ENCODE measurements at regions not wholly inside any gene's neighbourhood (a gene's known extent, or its start where the extent isn't known, plus 50 kb on each side); places are given as distances from the start of the nearest gene placed in this dataset.
A peak's percentile ranks its signal among the peaks of the same experiment; 100 is the strongest.

DNA sequence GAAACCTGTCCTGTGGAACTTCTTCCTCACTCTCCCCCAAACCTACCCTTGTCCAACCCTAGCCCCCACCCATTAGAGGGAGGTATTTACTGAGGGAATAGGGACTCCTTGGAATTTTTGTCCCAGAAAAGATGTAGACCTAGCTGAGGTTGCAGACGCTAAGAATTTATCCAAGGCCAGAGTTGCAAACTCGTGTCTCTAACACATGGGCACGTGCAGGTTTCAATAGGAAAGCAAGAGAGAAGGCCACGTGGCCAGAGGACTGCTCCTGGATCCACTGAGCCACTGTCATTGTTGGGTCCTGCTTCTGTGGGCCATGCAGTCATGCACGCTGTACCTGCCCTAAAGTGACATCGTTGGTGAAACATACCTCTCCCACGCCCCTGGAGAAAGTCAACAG lies 243.4 kb upstream of the KCNG1 start:
- no peak for DNase-seq (ENCODE audit: low read depth)

DNA sequence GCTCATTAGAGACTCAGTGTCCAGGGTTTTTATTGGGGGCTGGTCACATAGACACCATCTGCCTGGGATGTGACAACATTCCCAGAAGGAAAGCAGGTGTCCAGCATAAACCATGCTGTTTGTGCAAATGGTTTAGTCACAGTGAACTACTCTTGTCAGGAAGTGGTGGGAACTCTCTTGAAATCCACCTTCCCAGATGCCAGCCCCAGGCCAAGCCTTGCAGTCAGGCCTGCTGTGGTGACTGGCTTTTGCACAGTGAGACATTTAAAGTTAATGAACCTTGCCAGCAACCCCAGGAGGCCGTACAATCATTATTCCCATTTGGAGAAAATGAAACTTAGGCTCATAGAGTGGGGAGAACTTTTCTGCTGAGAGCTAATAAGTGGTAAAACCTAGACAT lies 242.5 kb upstream of the KCNG1 start:
- no peak for DNase-seq (ENCODE audit: low read depth)

DNA sequence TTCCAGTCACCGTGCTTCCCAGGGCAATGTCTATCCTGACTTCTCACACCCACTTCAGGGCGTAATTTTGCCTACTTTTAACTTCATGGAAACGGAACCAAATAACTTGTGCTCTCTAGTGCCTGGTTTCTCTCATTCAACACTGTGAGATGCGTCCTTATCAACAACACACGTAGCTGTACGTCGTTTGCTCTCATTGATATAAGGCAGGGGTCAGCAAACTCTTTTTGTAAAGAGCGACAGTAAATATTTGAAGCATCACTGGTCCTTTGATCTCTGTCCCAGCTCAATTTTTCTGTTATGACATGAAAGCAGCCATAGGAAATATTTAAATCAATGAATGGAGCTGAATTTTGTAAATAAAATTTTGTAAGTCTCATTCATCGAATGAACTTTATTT lies 239.3 kb upstream of the KCNG1 start:
- no peak for DNase-seq (ENCODE audit: low read depth)

DNA sequence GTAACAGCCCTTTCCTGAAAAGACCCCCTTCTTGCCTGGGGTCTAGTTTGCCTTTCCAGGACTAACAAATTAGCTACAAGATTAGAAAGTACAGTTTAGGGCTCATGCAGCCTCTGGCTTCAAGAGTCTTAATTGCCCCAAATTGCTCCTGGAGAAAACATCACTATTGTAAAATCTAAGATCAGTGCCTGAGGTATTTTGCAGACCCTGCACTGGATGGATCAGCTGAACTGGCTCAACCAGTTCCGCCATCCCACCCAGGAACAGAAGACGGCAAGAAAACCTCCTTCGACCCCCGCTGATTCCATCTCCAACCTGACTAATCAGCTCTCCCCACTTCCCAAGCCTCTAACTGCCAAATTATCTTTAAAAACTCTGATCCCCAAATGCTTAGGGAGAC lies 236.5 kb upstream of the KCNG1 start:
- DNase-seq (ENCODE audit: low read depth): no peak

DNA sequence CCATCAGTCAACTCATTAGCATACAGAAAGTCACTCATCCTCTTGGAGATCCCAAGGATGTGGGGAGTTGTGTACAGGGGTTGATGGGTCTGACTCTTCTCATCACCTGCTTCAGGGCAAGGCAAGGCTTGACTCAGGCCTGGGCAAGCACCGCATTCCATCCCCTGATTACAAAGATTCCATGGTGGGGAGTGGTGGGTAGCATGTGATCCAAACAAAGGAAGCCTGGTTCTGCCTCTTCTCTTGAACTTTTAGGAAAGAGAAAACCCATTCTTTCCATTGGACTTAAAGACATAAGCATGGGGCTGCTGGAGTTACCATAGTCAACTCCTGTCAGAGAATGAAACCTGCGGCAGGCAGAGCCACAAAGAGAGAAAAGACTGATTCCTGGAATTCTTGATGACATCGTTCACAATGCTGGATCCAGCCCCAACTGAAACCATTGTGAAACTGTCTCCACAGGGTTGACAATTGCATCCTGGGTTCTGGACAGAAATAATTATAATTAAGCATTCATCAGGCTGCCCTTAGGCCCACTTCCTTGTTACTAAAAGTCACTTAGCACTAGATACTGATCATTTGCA lies 235.8 kb upstream of the KCNG1 start:
- DNase-seq (ENCODE audit: low read depth): no peak

DNA sequence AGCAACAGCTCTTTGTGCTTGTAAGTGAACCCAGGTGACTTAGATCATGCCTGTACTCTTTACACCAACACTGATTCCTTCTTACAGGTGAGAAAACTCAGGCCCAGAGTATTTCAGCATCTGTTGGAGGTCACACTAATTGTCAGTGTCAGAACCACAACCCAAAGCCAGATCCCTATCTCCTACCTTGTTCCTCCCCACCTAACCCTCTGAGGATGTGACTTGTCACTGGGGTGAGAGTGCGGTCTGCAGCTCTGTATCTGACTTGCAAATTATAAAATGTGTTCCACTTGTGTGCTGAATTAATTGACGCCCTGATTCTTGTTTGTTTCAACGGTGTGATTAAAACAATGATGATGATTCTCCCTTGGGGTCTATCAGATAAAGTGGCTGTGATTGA lies 232.5 kb upstream of the KCNG1 start:
- no peak for DNase-seq (ENCODE audit: low read depth)

DNA sequence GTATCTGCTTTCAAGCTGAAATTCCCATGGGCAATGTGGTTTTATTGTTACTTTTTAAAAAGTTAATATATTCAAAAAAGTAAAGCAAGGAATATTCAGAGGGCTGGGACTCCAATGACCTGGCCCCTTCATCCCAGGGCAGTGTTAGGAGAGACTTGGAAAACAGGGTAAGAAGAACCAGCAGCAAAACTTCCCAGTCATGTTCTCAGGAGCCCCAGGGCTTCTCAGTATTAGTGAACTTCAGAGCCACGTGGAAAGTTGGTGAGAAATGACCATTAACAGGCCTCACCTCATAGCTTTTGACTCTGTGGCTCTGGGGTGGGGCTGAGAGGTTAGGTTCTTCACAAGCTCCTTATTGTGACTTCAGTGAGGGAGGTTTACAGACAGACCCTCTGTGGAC lies 230.4 kb upstream of the KCNG1 start:
- no peak for DNase-seq (ENCODE audit: low read depth)

DNA sequence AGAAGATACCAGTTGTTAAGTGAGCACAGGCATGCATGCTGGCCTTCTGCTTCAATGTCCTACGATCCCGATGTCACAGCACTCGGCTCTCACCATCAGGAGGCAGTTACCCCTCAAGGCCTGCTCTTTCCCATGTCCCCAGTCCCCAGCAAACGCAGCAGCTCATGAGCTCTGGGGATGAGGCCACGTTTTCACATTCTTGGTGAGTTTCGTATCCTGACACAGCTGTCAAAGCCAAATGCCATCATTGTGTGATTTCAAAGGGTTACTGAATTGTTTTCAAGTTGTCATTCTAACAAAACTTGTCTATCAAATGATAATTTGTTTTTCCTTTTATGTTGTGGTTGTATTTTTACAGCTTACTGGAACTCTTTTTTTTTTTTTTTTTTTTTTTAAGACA lies 226.9 kb upstream of the KCNG1 start:
- DNase-seq (ENCODE audit: low read depth): no peak

DNA sequence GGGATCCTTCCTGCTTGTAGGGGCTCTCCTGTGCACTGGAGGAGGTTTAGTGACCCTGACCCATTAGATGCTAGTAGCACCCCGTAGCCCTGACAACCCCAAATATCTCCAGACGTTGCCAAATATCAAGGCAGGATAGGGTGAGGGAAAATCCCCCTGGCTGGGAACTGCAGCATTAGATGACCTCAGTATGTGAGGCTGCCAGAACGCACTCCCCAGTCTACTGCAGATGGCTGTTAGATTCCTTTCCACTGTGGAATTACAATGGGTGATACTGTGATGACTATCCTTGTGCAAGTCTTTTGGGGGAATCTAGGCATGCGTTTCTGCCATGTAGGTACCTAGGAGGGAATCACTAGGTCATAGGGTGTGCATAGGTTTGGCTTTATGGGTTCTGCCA lies 226.3 kb upstream of the KCNG1 start:
- DNase-seq (ENCODE audit: low read depth): no peak

DNA sequence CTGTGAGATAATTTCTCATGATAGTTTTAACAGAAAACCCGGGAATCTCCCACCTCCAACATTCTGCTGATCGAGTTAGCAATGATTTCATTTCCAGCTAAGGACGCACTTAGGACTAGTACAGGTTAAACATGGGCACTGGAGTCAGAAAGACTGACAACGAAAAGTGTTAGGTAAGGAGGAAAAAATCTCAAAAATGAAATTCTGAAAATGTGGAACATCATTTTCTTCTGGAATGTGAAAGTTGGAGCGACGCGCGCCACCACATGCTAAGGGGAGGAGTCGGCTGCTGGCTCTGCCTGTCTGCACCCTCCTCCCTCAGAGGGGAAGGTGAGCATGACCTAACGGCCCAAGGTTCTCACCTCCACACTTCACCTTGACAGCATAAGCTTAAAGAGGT lies 221.6 kb upstream of the KCNG1 start:
- DNase-seq (ENCODE audit: low read depth): no peak

DNA sequence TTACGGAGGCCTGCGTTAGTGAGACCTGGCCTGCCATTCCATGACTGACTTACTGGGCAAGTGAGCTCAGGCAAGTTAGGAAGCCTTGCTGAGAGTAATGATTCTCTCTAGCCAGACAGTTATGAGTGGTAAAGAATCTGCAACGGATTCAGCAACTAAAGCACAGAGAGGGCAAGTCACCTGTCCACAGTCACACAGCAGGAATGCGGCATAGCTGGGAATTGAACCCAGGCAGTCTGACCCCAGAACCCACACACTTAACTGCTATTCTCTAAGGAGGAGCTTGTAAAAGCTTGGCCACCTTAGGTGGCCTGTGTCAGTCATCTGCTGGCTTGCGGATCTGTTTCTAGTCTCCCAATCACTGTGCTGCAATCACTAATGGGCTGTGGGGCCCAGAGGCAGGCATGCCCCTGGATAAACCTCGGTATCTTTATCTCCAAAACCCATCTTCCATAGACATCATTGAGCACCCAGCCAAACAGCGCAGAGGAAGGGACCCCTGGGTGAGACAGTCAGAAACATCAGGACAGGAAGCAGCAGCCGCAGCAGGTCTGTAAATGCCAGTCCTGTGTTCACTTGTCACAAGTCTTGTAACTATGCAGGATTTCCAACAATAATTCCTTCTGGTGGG lies 215.9 kb upstream of the KCNG1 start:
- DNase-seq (ENCODE audit: low read depth): no peak

DNA sequence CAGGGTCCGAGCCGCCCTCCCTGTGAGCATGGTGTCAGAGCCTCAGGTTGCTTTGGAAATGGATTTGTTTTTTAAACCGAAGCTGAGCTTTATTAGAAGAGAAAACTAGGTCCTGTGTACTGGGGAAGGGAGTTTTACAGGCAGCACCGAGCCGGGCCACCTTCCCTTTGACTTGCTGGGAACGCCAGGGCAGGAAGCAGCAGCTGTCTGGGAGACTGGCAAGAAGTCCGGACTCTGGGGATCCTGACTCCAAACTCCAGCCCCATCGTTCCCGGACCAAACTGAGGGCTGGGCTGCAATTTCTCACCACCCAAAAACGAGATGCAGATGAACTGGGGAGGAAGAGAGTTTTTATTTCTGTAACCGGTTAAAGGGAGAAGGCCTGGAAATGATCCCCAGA lies 214.9 kb upstream of the KCNG1 start:
- DNase-seq (ENCODE audit: low read depth): no peak

DNA sequence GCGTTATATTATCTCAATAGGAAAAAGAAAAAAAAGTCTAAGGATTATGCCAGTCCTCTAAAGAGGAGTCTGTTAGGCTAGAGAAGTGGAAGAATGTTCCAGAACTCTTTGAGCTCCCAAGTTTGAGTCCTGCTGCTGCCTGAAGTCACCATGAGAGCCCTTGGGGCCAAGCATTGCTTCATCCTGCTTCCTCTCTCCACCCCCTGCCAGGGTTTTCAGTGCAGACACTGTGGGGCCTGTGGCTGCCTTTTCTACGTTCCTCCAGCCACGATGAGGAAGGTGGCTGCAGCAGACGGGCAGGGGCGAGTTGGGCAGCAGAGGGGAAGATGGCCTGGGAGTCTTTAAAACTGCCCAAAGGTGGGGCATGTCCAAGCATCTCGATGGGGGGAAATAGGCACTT lies 214.4 kb upstream of the KCNG1 start:
- DNase-seq (ENCODE audit: low read depth): no peak

DNA sequence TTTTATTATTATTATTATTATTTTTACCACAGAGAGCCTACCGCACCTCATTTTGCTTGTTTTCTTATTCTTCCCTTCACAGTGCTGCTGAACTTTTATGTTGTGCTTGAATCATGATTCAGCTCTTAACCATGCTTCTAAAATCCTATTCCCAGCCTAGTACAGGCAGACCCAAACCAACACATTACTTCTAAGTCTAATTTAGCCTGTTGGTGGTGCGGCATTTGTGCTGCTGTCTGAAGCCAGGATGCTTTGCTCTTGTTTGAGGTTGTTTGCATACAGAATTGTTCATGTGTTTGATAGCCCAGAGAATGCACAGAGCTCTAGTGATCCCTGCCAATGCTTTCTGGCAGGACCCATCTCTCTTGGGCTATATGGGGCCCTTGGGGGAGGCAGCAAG lies 213.5 kb upstream of the KCNG1 start:
- no peak for DNase-seq (ENCODE audit: low read depth)

DNA sequence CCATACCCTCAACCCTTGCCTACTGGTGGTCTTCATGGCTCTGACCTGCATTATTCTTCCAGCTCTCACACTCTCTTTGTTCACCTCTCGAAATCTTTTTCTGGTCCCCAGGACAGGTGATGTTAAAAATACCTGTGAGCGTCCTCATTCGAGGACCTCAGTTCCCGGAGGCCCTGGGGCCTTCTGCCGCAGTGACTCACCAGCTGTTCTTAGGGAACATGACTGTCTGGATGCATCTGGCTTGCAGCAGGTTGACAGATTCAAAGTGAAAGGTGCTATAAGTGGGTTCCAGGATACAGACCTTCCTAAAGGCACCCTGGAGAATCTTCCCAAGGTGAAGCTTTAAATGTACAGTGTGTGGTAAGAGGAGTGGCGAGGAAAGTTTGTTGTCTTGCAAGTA lies 210.4 kb upstream of the KCNG1 start:
- DNase-seq (ENCODE audit: low read depth): no peak

DNA sequence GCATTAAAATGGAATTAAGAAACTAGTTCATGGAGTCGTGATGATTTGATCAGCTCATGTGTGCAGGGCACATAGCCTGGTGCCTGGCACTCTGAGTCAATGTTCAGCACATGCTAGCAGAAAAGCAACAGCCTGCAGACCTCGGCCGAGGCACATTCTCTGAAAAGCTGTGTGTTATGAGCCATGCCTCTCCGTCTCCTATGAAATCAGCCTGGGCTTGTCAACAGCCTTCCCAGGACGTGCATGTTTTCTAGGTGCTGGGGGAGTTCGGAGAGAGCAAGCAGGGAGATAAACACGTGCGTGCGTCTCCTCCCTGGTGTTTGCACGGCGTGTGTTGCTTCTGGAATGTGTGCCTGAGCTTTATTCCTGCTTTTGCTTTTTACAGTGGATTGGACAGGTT lies 207.8 kb upstream of the KCNG1 start:
- no peak for DNase-seq (ENCODE audit: low read depth)

DNA sequence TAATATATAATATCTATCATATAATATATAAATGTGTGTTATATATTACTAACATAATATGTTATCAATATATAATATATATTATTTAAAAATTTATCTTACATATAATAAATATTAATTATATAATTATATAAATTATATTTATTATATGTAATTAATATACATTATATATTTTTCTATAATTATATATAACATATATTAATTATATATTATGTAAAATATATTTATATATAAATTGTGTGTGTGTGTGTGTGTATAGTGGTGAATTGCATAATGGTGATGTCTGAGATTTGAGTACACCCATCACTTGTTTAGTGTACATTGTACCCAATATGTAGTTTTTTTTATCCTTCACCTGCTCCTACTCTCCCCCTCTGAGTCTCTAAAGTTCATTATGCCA lies 205.9 kb upstream of the KCNG1 start:
- no peak for DNase-seq (ENCODE audit: low read depth)

DNA sequence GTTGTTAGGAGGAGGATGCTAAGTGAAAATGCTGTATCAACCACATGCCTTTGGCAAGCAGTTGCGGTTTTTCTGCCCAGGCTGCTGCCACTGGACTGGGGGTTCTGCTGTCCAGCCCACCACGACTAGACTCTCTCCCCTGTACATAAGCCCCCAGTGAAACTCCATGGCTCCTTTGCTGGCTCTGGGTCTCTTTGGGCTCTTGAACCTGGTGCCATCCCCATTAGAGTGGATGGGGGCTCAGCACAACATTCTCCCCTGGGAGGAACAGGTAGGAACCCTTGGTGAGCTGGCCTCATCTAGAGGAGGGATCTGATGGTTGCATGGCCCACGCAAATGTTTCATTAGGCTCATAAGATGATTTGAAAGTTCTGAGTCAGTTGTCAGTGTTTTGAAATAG lies 204.8 kb upstream of the KCNG1 start:
- DNase-seq (ENCODE audit: low read depth): no peak

DNA sequence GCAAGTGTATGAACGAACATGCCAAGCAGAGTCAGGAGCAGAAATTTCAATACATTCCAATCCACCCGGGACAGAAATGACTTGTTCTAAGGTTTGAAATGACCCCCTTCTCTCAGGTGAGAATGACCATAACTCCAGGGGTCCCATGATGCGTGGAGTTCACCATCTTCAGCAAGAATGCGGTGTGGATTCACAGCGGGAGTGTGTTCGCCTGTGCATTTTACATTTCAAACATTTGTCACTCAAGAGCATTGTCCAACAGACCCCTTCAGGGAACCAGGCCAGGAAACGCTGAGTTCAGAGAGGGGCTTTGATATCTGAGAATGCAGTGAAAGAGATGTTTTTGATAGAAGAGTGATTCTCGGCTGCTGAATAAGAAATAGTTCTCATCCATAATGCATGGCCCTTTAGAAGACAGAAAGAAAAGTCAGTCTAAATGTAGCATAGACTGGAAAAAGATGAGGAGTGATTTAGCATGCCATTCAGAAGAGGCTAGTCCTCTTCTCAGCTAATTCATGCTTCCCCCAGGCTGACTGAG lies 200.3 kb upstream of the KCNG1 start:
- DNase-seq (ENCODE audit: low read depth): no peak

DNA sequence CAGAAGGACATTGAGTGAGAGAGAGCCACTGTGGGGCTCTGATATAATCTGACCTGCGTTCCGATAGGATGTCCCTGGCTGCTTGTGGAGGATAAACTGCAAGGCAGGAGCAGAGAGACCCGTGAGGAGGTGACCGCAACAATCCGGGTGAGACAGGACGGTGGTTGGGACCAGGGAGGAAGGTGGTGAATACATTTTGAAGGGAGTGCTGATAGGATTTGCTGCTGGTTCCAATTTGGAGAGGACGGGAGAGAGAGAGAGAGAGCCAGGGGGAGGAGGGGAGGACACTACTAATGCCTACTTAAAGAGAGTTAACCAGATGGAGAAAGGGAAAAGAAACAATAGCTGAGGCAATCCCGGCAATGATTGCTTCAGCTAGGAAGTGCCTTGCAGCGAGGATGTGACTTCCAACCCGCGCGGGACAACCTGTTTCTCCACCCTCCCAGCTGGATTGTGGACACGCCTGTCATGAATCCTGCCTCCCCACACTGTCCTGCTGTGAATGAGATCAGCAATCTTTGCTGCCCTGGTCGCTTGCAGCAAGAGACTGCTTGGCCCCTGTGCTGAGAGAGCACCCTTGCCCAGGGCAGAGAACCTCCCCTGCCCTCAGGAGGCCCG lies 199.0 kb upstream of the KCNG1 start:
- no peak for DNase-seq (ENCODE audit: low read depth)

DNA sequence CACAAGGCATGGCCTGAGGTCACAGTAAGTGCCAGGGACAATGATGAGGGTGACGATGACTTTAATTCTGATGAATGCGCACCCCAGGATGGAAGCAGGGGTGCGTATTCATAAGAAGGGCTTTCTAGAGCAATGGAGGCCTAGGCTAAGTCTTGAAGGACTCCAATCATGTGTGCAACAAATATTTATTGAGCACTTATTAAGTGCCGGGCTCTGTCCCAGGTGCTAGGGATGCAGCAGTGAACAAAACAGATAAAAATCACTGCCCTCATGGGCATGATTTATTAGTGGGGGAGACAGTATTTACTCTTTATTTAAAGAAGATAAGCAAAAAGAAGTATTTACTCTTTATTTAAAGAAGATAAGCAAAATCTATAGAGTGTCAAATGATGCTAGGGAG lies 198.2 kb upstream of the KCNG1 start:
- no peak for DNase-seq (ENCODE audit: low read depth)

DNA sequence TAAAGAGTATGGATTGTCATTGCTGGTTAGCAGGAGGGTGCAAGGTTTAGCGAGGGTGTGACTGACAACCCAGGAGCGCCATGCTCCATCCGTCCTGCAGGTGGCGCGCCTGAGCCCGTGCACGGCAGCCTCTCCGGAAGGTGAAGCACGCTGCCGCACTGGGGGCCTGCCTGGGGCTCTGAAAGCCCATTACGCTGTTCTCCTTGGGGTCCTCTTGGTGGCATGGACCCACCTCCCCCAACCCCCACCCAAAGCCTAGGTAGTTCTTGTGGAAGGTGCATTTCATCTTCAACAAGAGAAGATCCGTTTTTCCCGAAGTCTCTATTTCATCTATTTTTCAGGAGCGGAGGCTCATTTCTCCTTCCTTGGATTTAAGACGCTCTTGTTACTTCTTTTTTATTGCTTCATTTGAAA lies 197.4 kb upstream of the KCNG1 start:
- peak; percentile 25 for DNase-seq (ENCODE audit: low read depth)

DNA sequence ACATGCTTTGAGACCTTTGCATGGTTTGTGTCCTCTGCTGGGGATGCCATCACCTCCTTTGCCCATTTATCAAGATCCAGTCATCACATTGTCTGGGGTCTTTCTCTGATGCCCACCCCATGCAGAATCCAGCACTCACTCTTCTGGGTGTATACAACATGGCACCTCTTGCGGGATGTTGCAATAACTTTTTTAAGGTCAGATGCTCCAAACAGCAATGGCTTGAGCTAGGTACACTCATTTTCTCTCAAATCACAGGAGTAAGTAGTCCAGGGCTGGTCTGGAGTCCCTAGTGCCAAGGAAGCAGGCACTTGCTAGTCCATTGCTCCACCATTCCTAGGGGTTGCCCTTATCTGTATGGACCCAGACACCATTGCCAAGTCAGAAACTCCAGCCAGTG lies 196.6 kb upstream of the KCNG1 start:
- no peak for DNase-seq (ENCODE audit: low read depth)

DNA sequence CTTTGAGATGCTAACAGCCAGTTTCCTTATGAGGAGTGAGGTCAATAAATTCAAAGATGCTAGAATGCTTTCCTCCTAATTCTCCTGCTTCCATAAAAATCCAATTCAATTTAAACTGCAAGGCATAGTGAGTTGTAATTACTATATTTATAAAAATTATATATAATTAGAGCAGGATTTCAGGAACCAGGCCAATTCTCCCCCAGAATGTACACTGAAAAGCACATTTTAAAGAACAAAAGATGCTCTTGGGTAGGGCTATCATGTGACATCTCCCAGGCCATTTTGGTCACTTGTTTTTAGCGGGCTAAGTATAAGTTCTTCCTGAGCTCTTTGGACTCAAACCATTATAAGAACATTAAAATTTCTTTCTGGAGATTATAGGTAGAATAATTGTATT lies 195.7 kb upstream of the KCNG1 start:
- no peak for DNase-seq (ENCODE audit: low read depth)

Data from activated T-helper 9 cell treated with anti-CD3 and anti-CD28 coated beads, Interleukin-2, amount 50 U/mL, for 16 hours (primary cell).